ENCODE measurements at regions not wholly inside any gene's neighbourhood (a gene's known extent, or its start where the extent isn't known, plus 50 kb on each side); places are given as distances from the start of the nearest gene placed in this dataset.

DNA sequence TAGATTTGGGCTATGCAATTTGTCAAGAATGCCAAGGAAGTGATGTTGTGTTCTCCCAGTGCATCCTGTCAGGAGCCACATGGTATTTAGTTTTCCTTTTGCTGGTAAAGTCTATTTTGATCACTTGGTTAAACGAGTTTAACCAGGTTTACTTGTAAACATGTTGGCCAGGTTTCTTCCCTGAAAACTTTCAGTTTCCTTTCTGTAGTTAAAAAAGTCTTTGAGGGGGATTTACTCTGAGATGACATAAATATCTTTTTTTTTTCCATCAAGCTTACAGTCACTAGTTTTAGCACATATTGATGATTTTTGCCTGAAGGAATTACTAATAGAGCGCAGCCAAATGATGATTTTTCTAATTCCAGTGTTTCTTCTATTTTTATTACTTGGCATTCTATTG lies 320.5 kb downstream of the PHF14 start (continued):
- TF ChIP-seq, protein P1, sequence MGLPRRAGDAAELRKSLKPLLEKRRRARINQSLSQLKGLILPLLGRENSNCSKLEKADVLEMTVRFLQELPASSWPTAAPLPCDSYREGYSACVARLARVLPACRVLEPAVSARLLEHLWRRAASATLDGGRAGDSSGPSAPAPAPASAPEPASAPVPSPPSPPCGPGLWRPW (IDR thresholded peaks at IDR 0.05): no peak
- no peak for TF ChIP-seq RNF2 (IDR thresholded peaks at IDR 0.05; ENCODE audit: borderline replicate concordance, low read depth)
- TF ChIP-seq MAFK (IDR thresholded peaks at IDR 0.05; ENCODE audit: partially characterized antibody): no peak
- TF ChIP-seq TP53 (CRISPR knock-in tag; IDR thresholded peaks at IDR 0.05): no peak
- no peak for TF ChIP-seq KDM1A (IDR thresholded peaks at IDR 0.05; ENCODE audit: low read depth)
- TF ChIP-seq ZSCAN20 (CRISPR knock-in tag; IDR thresholded peaks at IDR 0.05): no peak

DNA sequence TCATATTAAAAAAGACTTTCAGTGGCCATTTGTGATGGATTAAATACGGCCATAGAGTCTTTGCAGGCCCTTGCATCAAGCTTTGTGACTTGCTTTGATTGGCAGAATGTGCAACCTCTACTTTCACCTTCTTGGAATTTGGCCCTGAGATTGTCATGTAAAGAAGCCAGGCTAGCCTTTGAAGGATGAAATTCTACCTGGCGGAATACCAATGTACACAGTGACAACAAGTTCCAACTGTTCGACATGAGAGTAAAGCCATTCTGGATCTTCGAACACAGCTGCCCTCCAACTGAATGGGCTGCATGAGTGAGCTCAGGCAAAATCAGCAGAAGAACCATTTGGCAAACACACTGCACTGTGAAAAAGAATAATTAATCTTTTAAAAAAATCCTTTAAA lies 321.3 kb downstream of the PHF14 start:
- TF ChIP-seq KDM1A (IDR thresholded peaks at IDR 0.05; ENCODE audit: low read depth): no peak
- TF ChIP-seq, protein P2, sequence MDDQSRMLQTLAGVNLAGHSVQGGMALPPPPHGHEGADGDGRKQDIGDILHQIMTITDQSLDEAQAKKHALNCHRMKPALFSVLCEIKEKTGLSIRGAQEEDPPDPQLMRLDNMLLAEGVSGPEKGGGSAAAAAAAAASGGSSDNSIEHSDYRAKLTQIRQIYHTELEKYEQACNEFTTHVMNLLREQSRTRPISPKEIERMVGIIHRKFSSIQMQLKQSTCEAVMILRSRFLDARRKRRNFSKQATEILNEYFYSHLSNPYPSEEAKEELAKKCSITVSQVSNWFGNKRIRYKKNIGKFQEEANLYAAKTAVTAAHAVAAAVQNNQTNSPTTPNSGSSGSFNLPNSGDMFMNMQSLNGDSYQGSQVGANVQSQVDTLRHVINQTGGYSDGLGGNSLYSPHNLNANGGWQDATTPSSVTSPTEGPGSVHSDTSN (IDR thresholded peaks at IDR 0.05): no peak
- no peak for TF ChIP-seq MAX (IDR thresholded peaks at IDR 0.05)
- TF ChIP-seq RNF2 (IDR thresholded peaks at IDR 0.05; ENCODE audit: borderline replicate concordance, low read depth): no peak
- TF ChIP-seq POLR2A (IDR thresholded peaks at IDR 0.05; ENCODE audit: low read length): no peak
- TF ChIP-seq BCL3 (IDR thresholded peaks at IDR 0.05): no peak
- no peak for TF ChIP-seq HDAC2 (IDR thresholded peaks at IDR 0.05)
- TF ChIP-seq CHD4 (IDR thresholded peaks at IDR 0.05; ENCODE audit: borderline replicate concordance): no peak
- TF ChIP-seq, protein P1 (IDR thresholded peaks at IDR 0.05): no peak
- no peak for TF ChIP-seq KDM5A (IDR thresholded peaks at IDR 0.05)
- no peak for TF ChIP-seq CBX8 (IDR thresholded peaks at IDR 0.05)
- Histone ChIP-seq H3K27ac (no peak overlapping the region), H3K9me3 (no peaks in the 10 kb centered on the region), H3K4me3 (no peak overlapping the region), H3K4me1 (no peaks in the 10 kb centered on the region), H3K4me2 (no peak overlapping the region)
- ATAC-seq (no peak), FAIRE-seq (no peak), DNase-seq (ENCODE audit: low read depth in 1 of 2, low spot score in 1 of 2) (no peak)
- ChIA-PET CTCF (interaction anchor here (0.6 kb wide), 1 partner anchor 49 kb away, joined by 3 read pairs; no protein-coding TSS in a partner anchor), POLR2A (no interaction called here)
- WGBS (ENCODE audit: missing lambda C conversion rate): 41% methylated on average over 4 of the region's 4 CpGs

GRCh38 chr7:11297126-11297625 lies 323.5 kb downstream of the PHF14 start:
- 48% methylated on average over 5 of the region's 5 CpGs for WGBS (ENCODE audit: missing lambda C conversion rate)
- ATAC-seq: no peak
- Histone ChIP-seq H3K4me3 (no peak overlapping the region), H3K4me2 (no peak overlapping the region), H3K4me1 (no peaks in the 10 kb centered on the region), H3K9me3 (peaks cover 4% of the 10 kb centered on the region; the same call in 1 of the 3 replicates), H3K27ac (no peak overlapping the region)
- CTCF ChIA-PET: no interaction called here
- DNase-seq (ENCODE audit: low read depth in 1 of 2, low spot score in 1 of 2): no peak
- no peak for FAIRE-seq
- TF ChIP-seq NFE2L2 (conservative IDR thresholded peaks at IDR 0.05; ENCODE audit: low read length) (no peak), HEYL (CRISPR knock-in tag; IDR thresholded peaks at IDR 0.05) (no peak), ZFP36 (IDR thresholded peaks at IDR 0.05; ENCODE audit: borderline replicate concordance, partially characterized antibody) (no peak), RCOR1 (IDR thresholded peaks at IDR 0.05; ENCODE audit: low read depth, low read length) (no peak)
- TF ChIP-seq, protein P3, sequence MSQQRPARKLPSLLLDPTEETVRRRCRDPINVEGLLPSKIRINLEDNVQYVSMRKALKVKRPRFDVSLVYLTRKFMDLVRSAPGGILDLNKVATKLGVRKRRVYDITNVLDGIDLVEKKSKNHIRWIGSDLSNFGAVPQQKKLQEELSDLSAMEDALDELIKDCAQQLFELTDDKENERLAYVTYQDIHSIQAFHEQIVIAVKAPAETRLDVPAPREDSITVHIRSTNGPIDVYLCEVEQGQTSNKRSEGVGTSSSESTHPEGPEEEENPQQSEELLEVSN (IDR thresholded peaks at IDR 0.05; ENCODE audit: borderline replicate concordance, low read depth): no peak
- POLR2A ChIA-PET: no interaction called here

DNA sequence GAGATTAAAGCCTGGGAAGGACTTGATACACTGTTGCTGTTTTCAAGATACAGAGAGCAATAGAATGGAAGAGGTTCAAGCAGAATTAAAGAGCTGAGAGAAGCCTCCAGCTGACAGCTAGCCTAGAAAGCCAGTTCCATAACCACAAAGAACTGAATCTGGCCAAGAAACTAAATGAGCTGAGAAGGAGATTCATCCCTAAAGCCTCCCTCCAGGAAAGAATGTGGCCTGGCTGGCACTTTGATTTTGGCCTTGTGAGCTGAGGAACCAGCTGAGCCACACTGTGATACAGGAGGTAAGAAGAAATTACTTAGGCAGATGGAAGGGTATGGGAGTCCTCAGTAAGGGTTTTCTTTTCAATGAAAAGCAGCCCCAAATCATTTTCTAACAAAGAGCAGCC lies 324.1 kb downstream of the PHF14 start:
- no peak overlapping the region for H3K27ac ChIP-seq
- no peak for FAIRE-seq
- H3K4me3 ChIP-seq: no peak overlapping the region
- ATAC-seq: no peak
- H3K9me3 ChIP-seq: peaks cover 8% of the 10 kb centered on the region; the same call in 2 of the 3 replicates
- H3K4me2 ChIP-seq: no peak overlapping the region
- ChIA-PET POLR2A (no interaction called here), CTCF (no interaction called here)
- DNase-seq (ENCODE audit: low read depth in 1 of 2, low spot score in 1 of 2): no peak
- no peaks in the 10 kb centered on the region for H3K4me1 ChIP-seq
- TF ChIP-seq PHF8 (IDR thresholded peaks at IDR 0.05; ENCODE audit: borderline replicate concordance, low read depth) (no peak), KDM5A (IDR thresholded peaks at IDR 0.05) (no peak), BHLHE40 (IDR thresholded peaks at IDR 0.05; ENCODE audit: low read depth, low read length) (no peak), REST (IDR thresholded peaks at IDR 0.05) (no peak), ZFP36 (IDR thresholded peaks at IDR 0.05; ENCODE audit: borderline replicate concordance, partially characterized antibody) (no peak), HMGXB4 (CRISPR knock-in tag; IDR thresholded peaks at IDR 0.05; ENCODE audit: borderline replicate concordance) (no peak), NFE2L2 (conservative IDR thresholded peaks at IDR 0.05; ENCODE audit: low read length) (no peak), EHMT2 (IDR thresholded peaks at IDR 0.05; ENCODE audit: low read depth) (no peak)

Measured in A549 (cell line).